Skeletal muscle satellite cell (primary cell): ENCODE measurements at regions not wholly inside any gene's neighbourhood (a gene's known extent, or its start where the extent isn't known, plus 50 kb on each side); places are given as distances from the start of the nearest gene placed in this dataset.
"Not testable (repeated sequence)": the region's sequence is repeated elsewhere in the genome, so short reads cannot be mapped to it uniquely, and the experiment has no call there.

Source experiments
- H3K27me3 ChIP-seq: 2 replicates; pipeline ENCODE4 v1.7.0; 2013; ENCODE audit warnings: low read length; ENCODE audit not compliant: control insufficient read depth, insufficient read depth
- H3K36me3 ChIP-seq: 2 replicates; pipeline ENCODE4 v1.7.0; 2013; ENCODE audit warnings: mild to moderate bottlenecking, control low read depth, low read length; ENCODE audit not compliant: insufficient read depth
- H3K4me1 ChIP-seq: 2 replicates; pipeline ENCODE4 v1.7.0; 2013; ENCODE audit warnings: low read length; ENCODE audit not compliant: control insufficient read depth, insufficient read depth
- H3K4me2 ChIP-seq: 2 replicates; pipeline ENCODE4 v1.7.0; 2013; ENCODE audit warnings: mild to moderate bottlenecking, low read length
- H3K4me3 ChIP-seq: 2 replicates; pipeline ENCODE4 v1.7.0; 2013; ENCODE audit warnings: low read length
- H3K9ac ChIP-seq: 2 replicates; pipeline ENCODE4 v1.7.0; 2013; ENCODE audit warnings: mild to moderate bottlenecking, low read depth, low read length, moderate library complexity
- H3K9me3 ChIP-seq: replicated peaks from 2 replicates; pipeline ENCODE4 v1.7.0; 2013; ENCODE audit warnings: mild to moderate bottlenecking, control low read depth, low read length

- H3K36me3 ChIP-seq = no peaks in the 10 kb centered on the region
- no peaks in the 10 kb centered on the region for H3K9me3 ChIP-seq
- H3K4me1 ChIP-seq = no peaks in the 10 kb centered on the region
- H3K4me3 ChIP-seq = no peak overlapping the region
- no peak overlapping the region for H3K9ac ChIP-seq
- H3K27me3 ChIP-seq = no peaks in the 10 kb centered on the region
- H3K4me2 ChIP-seq = no peak overlapping the region
These were observed 278.6 kb upstream of the HS6ST1 start for GRCh38 chr2:128597121-128597762.

GRCh38 chr2:128598260-128598659 is 279.6 kb upstream of the HS6ST1 start:
- not testable (repeated sequence) for H3K4me3 ChIP-seq, H3K27me3 ChIP-seq, H3K4me1 ChIP-seq, H3K9ac ChIP-seq, H3K9me3 ChIP-seq, H3K4me2 ChIP-seq, H3K36me3 ChIP-seq

GRCh38 chr2:128598862-128599441 is 280.3 kb upstream of the HS6ST1 start:
- no peak overlapping the region for H3K9ac ChIP-seq
- no peak overlapping the region for H3K4me2 ChIP-seq
- H3K4me3 ChIP-seq = no peak overlapping the region
- H3K36me3 ChIP-seq = no peaks in the 10 kb centered on the region
- no peaks in the 10 kb centered on the region for H3K4me1 ChIP-seq
- H3K27me3 ChIP-seq = no peaks in the 10 kb centered on the region
- H3K9me3 ChIP-seq = no peaks in the 10 kb centered on the region

- H3K4me1 ChIP-seq = no peaks in the 10 kb centered on the region
- H3K4me2 ChIP-seq = no peak overlapping the region
- no peak overlapping the region for H3K9ac ChIP-seq
- no peak overlapping the region for H3K4me3 ChIP-seq
- no peaks in the 10 kb centered on the region for H3K9me3 ChIP-seq
- no peaks in the 10 kb centered on the region for H3K36me3 ChIP-seq
- H3K27me3 ChIP-seq = no peaks in the 10 kb centered on the region
These were observed 281.0 kb upstream of the HS6ST1 start for GRCh38 chr2:128599700-128600099.

DNA sequence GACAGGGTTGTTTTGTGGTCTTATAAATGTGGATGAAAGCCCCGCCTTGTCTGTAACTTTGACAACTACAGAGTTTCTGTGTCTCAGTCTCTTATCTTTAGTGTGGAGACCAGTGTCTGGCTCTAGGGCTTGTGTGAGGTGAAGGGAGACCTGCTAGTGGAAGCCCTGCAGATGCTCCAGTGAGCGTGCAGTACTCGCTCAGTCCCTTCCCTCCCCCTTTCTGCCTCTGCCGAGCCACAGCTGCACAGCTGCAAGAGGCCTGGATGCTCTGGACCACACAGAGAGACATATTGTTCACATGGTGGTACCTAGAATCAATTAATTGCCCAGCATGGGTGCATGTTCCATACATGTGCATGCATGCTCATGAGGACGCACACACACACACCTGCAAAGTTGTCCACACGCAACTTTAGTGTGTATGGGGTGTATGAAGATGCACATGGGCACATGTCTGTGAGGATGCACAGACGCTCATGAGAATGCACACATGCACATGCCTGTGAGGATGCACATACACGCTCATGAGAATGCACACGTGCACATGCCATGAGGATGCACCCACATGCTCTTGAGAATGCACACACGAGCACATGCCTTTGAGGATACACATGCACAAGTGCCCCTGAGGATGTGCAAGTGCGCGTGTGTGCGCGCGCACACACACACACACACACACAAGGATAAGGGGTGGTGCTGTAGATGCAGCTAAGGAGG is 282.1 kb upstream of the HS6ST1 start:
- Histone ChIP-seq H3K27me3 (no peaks in the 10 kb centered on the region), H3K9me3 (no peaks in the 10 kb centered on the region), H3K4me2 (no peak overlapping the region), H3K4me3 (no peak overlapping the region), H3K9ac (no peak overlapping the region), H3K36me3 (no peaks in the 10 kb centered on the region), H3K4me1 (no peaks in the 10 kb centered on the region)

- Histone ChIP-seq H3K4me3 (no peak overlapping the region), H3K9me3 (no peaks in the 10 kb centered on the region), H3K4me2 (no peak overlapping the region), H3K36me3 (no peaks in the 10 kb centered on the region), H3K4me1 (no peaks in the 10 kb centered on the region), H3K27me3 (no peaks in the 10 kb centered on the region), H3K9ac (no peak overlapping the region)
These were observed 282.8 kb upstream of the HS6ST1 start for GRCh38 chr2:128601298-128602037.

DNA sequence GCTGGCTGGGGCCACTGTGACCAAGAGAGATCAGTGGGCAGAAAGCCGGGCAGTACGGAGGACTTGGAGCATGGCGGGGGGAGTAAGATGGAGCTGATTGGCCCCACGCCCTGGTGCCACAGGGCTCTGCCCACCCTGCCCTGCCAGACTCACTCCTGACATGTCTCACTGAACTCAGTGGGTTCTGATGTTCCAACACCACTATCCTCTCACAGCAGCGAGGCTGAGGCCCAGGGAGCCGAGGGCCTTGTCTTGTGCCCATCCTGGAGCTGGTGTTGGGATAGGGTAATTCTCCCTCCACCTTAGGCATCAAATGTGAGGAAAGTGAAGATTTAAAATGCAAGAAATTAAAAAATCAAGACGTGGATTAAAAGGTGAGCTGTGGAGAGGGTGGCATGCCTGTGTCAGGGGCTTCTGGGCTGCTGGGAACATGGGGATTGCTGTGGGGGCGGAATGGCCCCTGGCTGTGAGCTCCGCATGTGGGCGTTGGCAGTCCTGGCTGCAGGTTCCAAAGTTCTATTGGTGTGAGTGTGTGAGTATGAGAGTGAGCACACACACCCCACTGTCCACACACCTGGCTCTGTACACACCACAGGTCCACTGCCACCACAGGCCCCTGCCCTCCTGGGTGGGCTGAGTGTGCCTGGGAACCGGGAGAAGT is 283.5 kb upstream of the HS6ST1 start:
- H3K36me3 ChIP-seq = no peaks in the 10 kb centered on the region
- no peak overlapping the region for H3K4me2 ChIP-seq
- H3K27me3 ChIP-seq = no peaks in the 10 kb centered on the region
- H3K9me3 ChIP-seq = no peaks in the 10 kb centered on the region
- H3K9ac ChIP-seq = no peak overlapping the region
- no peaks in the 10 kb centered on the region for H3K4me1 ChIP-seq
- H3K4me3 ChIP-seq = no peak overlapping the region

- H3K4me3 ChIP-seq = no peak overlapping the region
- H3K36me3 ChIP-seq = no peaks in the 10 kb centered on the region
- no peak overlapping the region for H3K9ac ChIP-seq
- no peaks in the 10 kb centered on the region for H3K9me3 ChIP-seq
- no peaks in the 10 kb centered on the region for H3K4me1 ChIP-seq
- no peak overlapping the region for H3K4me2 ChIP-seq
- no peaks in the 10 kb centered on the region for H3K27me3 ChIP-seq
These were observed 284.0 kb upstream of the HS6ST1 start for GRCh38 chr2:128602699-128603101.

- H3K9me3 ChIP-seq = no peaks in the 10 kb centered on the region
- no peaks in the 10 kb centered on the region for H3K36me3 ChIP-seq
- H3K4me3 ChIP-seq = no peak overlapping the region
- no peak overlapping the region for H3K9ac ChIP-seq
- H3K27me3 ChIP-seq = no peaks in the 10 kb centered on the region
- no peak overlapping the region for H3K4me2 ChIP-seq
- H3K4me1 ChIP-seq = no peaks in the 10 kb centered on the region
These were observed 284.8 kb upstream of the HS6ST1 start for GRCh38 chr2:128603411-128603924.

DNA sequence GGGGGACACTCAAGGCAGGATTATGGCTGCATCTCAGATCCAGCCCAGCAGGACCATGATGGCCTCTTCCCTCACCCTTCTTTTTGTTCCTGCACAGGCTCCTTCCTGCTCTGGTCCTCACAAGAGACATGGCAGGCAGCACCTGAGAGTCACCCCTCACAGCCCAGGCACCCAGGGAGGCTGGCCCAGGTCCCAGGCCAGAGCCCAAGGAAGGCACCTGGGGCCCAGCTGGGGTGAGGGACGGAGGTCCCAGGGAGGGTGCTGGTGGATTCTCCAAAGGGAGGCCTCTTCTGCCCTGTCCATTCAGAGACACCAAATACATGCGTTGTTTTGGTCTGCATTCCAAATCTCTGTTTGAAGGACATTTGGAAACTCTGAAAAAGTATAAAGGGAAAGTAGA is 285.4 kb upstream of the HS6ST1 start:
- H3K9me3 ChIP-seq = no peaks in the 10 kb centered on the region
- no peaks in the 10 kb centered on the region for H3K27me3 ChIP-seq

DNA sequence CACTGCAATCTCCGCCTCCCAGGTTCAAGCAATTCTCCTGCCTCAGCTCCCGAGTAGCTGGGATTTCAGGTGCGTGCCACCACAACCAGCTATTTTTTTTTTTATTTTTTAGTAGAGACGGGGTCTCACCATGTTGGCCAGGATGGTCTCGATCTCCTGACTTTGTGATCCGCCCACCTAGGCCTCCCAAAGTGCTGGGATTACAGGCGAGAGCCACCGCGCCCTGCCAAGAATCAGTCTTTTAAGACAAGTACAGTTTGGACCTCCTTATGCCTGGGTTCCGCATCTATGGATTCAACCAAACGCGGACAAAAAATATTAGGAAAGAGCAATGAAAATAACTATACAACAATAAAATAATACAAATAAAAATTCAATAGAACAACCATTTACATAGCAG is 285.9 kb upstream of the HS6ST1 start:
- H3K27me3 ChIP-seq, H3K9me3 ChIP-seq, H3K4me2 ChIP-seq, H3K4me3 ChIP-seq, H3K9ac ChIP-seq, H3K4me1 ChIP-seq, H3K36me3 ChIP-seq: not testable (repeated sequence)

More for the DNA sequence above, 285.4 kb upstream of the HS6ST1 start:
- no peak overlapping the region for H3K4me3 ChIP-seq
- no peaks in the 10 kb centered on the region for H3K36me3 ChIP-seq
- no peak overlapping the region for H3K4me2 ChIP-seq
- H3K9ac ChIP-seq = no peak overlapping the region
- H3K4me1 ChIP-seq = no peaks in the 10 kb centered on the region
